DND-41 (cell line): ENCODE measurements at regions not wholly inside any gene's neighbourhood (a gene's known extent, or its start where the extent isn't known, plus 50 kb on each side); places are given as distances from the start of the nearest gene placed in this dataset.

ENCODE experiments used
- CTCF ChIP-seq: IDR thresholded peaks from 2 replicates; pipeline ENCODE4 v1.5.1; 2012; ENCODE audit warnings: borderline replicate concordance, low read length, moderate library complexity, mild to moderate bottlenecking; ENCODE audit not compliant: poor library complexity, severe bottlenecking; ENCODE audit errors: extremely low read depth
- EZH2 ChIP-seq: IDR thresholded peaks from 3 replicates; pipeline ENCODE4 v1.6.1; 2012; ENCODE audit warnings: borderline replicate concordance, low read depth, mild to moderate bottlenecking, moderate library complexity, low read length, inconsistent platforms; ENCODE audit not compliant: severe bottlenecking

DNA sequence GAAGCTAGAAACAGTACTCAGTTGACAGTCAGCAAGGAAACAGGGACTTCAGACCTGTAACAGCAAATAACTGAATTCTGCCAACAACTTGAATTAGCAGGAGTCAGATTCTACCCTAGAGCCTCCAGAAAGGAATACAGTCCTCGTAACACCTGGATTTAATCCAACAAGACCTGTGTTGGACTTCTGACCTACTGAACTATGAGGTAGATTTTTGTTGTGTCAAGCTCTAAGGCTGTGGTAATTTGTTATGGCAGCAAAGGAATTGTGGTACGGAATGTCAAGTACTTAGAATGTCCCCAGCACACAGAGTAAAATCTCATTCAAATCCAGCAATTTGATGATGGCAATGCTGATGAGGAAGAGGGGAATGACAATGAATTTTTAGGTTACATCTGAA is 234.1 kb downstream of the LRRN1 start:
- TF ChIP-seq EZH2 (no peak), CTCF (no peak)
